Epithelial cell of proximal tubule (primary cell): ENCODE measurements at regions not wholly inside any gene's neighbourhood (a gene's known extent, or its start where the extent isn't known, plus 50 kb on each side); places are given as distances from the start of the nearest gene placed in this dataset.

Source experiments
- DNase-seq: peaks from one replicate; pipeline ENCODE4 v3.0.0-alpha.2; 2011; ENCODE audit warnings: low read depth
- H3K4me3 ChIP-seq: 2 replicates; pipeline ENCODE4 v1.5.1; 2011; ENCODE audit warnings: low read depth, mild to moderate bottlenecking, low read length
- TF ChIP-seq, protein P1 (sequence below): conservative IDR thresholded peaks from 2 replicates; pipeline ENCODE4 v1.5.1; 2012; ENCODE audit warnings: low read depth, mild to moderate bottlenecking, low read length

DNA sequence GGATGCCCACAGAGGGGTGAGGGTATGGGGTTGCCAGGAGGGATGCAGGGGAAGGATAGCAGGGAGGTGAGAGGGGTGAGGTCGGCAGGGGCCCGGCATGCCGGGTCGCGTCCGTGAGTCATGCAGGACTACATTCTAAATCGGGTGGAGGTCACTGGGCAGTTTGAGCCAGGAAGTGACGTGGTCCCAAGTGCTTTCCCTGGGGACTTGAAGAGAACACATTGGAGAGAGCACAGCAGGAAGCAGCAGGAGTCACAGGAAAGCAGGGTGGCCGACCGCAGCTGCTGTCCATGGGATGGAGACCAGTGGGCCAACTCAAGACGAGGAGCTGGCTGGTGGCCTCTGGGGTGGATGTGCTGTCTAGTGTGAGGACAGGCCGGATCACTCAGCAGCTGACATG, 92.0 kb upstream of the WASF3 start:
- TF ChIP-seq, protein P1, sequence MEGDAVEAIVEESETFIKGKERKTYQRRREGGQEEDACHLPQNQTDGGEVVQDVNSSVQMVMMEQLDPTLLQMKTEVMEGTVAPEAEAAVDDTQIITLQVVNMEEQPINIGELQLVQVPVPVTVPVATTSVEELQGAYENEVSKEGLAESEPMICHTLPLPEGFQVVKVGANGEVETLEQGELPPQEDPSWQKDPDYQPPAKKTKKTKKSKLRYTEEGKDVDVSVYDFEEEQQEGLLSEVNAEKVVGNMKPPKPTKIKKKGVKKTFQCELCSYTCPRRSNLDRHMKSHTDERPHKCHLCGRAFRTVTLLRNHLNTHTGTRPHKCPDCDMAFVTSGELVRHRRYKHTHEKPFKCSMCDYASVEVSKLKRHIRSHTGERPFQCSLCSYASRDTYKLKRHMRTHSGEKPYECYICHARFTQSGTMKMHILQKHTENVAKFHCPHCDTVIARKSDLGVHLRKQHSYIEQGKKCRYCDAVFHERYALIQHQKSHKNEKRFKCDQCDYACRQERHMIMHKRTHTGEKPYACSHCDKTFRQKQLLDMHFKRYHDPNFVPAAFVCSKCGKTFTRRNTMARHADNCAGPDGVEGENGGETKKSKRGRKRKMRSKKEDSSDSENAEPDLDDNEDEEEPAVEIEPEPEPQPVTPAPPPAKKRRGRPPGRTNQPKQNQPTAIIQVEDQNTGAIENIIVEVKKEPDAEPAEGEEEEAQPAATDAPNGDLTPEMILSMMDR: no peak
- no peak overlapping the region for H3K4me3 ChIP-seq
- no peak for DNase-seq

DNA sequence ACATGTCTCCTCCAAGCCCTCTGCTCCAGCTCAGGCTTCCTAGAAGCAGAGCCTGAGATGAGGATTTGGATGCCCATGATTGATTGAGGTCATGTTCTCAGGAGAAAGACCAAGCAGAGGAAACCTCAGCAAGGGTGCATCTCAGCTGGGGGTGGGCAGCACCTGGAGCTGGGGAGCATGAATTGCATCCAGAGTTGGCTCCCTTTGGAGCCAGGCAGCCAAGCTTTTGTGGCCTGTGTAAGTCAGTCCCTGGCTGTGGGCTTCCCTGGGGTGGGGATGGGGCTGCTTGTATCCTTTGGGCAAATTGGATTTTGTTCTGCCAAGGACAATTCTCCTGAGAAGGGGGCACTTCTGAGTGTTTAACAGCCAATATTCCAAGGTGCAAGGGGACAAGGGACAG, 91.5 kb upstream of the WASF3 start:
- TF ChIP-seq, protein P1: no peak
- H3K4me3 ChIP-seq: no peak overlapping the region
- no peak for DNase-seq

DNA sequence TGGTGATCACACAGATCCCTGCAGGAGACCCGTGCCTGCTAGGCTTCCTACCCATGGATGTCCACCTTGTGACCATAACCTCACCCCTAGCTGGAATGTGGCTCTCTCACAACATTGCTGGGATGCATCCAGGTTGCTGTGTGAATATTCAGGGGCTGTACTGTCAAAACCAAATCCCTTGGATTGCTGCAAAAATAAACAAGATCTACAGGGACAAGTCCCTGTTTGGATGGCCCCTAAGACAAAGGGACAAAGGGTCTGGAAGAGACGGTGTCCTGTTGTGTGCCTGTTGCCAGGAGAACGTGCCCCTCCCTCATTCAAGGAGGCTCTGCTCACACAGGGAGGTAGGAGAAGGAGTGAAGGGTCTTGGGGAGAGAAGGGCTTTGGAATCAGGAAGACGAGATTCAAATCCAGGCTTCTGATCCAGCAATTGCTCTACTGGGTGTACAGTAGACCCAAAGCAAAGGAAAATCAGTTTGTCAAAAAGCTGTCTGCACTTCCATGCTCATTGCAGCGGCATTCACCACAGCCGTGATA, 89.2 kb upstream of the WASF3 start:
- no peak for DNase-seq
- TF ChIP-seq, protein P1: no peak
- no peak overlapping the region for H3K4me3 ChIP-seq

DNA sequence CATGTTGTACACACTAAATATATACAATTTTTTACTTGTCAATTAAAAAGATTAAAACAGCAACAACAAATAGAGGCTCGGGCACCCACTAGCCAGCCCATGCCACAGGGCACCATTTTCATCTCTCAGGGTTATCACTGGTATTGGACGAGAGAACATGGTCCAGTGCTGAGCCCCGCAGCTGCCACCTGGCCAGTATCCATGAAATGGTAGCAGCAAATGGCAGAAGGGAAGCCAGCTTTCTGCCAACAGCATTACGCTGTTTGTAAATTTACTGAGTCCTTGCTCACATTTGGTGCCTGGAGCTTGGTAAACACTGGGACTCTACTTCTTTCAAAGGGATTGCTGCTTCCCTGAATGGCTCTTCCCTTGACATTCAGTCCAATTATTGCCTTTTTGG, 87.9 kb upstream of the WASF3 start:
- TF ChIP-seq, protein P1: no peak
- no peak for DNase-seq
- H3K4me3 ChIP-seq: no peak overlapping the region

DNA sequence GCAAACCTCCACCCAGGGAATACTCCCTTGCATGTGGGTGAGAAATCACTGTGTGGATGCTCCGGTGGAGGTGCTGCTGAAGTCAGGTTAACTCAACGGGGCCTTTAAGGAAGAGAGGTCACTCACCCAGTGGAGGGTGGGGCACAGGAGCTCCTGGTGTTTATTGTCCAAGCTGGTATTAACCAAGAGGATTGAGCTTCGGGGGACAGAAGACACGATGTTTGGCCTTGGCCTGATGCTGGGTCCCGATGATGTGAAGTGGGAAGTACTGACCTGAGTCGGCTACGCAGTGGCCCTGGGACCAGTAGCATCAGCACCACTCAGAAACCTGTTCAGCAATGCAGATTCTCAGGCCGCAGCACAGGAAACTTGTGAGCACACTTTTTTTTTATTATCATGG, 85.7 kb upstream of the WASF3 start:
- TF ChIP-seq, protein P1: no peak
- DNase-seq: no peak
- no peak overlapping the region for H3K4me3 ChIP-seq

DNA sequence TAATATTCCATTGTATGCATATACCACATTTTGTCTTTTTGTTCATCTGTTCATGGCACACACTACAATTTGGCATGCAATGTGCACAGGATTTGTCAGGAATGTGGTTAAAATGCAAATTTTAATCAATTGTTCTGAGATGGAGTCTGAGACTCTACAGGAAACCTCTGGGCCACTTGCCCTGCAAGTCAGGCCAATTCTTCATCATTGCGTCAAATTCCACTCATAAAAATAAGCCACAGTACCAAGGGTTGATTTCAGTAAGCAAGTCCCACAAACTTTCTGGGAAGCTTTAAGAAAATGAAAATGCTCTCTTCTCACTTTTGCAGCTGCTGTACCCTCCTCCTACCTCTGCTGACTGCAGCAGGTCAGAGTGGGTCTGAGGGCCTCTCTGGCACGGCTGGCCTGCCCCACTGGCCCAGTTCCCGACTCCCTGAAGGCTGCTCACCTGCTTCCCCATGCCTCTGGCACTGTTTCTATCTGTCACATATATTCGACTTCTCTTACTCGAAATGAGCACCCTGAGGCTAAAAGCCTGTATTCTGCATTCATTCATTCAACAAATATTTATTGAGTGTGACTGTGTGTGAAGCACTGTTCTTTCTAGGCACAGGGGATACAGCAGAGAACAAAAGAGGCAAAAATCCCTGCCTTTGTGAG, 83.8 kb upstream of the WASF3 start:
- TF ChIP-seq, protein P1: no peak
- H3K4me3 ChIP-seq: no peak overlapping the region

DNA sequence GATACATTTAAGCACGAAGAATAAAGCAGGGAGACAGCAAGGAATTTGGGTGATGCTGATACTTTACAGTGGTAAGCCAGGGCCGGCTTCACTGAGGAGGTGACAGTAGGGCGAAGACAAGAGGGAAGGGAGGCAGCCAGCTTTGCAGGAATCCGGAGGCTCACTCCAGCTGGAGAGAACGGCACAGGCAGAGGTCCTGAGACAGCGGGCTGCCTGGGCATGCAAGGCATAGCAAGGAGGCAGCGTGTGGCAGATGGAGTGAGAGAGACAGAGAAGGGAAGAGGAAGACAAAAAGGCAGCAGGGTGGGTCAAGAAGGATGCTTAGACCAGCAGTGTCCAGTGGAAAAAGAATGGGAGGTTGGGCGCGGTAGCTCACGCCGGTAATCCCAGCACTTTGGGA, 83.2 kb upstream of the WASF3 start:
- TF ChIP-seq, protein P1: no peak
- H3K4me3 ChIP-seq: no peak overlapping the region
- no peak for DNase-seq

More for the DNA sequence above, 83.8 kb upstream of the WASF3 start:
- no peak for DNase-seq
